ENCODE measurements at regions not wholly inside any gene's neighbourhood (a gene's known extent, or its start where the extent isn't known, plus 50 kb on each side); places are given as distances from the start of the nearest gene placed in this dataset.

- DNase-seq, result no peak
- Histone ChIP-seq H3F3A (ENCODE audit: insufficient read depth, low read length) (no peaks in the 10 kb centered on the region), H3K79me2 (ENCODE audit: low read length) (no peaks in the 10 kb centered on the region), H3K4me2 (ENCODE audit: low read depth, low read length) (no peak overlapping the region), H3K9ac (ENCODE audit: low read length) (no peak overlapping the region), H3K4me1 (ENCODE audit: low read length) (no peaks in the 10 kb centered on the region), H3K27me3 (replicated peaks; ENCODE audit: insufficient read depth, low read length) (no peaks in the 10 kb centered on the region), H3K9me2 (replicated peaks; ENCODE audit: insufficient read depth, low read length) (no peaks in the 10 kb centered on the region), H4K20me1 (ENCODE audit: insufficient read depth, low read length) (no peaks in the 10 kb centered on the region), H3K9me3 (replicated peaks; ENCODE audit: insufficient read depth, low read length) (no peaks in the 10 kb centered on the region), H3K36me3 (replicated peaks; ENCODE audit: insufficient read depth, low read length) (no peaks in the 10 kb centered on the region), H3K4me3 (ENCODE audit: low read length) (no peak overlapping the region), H2AFZ (ENCODE audit: low read length) (no peak overlapping the region), H3K27ac (ENCODE audit: low read length) (no peak overlapping the region)
- no peak for TF ChIP-seq EZH2 (optimal IDR thresholded peaks at IDR 0.05; ENCODE audit: low read depth, low read length)
- TF ChIP-seq CTCF (IDR thresholded peaks at IDR 0.05; ENCODE audit: low read length), result no peak
- no peak for TF ChIP-seq EZH2phosphoT487 (IDR thresholded peaks at IDR 0.05; ENCODE audit: low read length)
Measured at GRCh38 chr16:58912571-58912970, 178.5 kb upstream of the GOT2 start.

DNA sequence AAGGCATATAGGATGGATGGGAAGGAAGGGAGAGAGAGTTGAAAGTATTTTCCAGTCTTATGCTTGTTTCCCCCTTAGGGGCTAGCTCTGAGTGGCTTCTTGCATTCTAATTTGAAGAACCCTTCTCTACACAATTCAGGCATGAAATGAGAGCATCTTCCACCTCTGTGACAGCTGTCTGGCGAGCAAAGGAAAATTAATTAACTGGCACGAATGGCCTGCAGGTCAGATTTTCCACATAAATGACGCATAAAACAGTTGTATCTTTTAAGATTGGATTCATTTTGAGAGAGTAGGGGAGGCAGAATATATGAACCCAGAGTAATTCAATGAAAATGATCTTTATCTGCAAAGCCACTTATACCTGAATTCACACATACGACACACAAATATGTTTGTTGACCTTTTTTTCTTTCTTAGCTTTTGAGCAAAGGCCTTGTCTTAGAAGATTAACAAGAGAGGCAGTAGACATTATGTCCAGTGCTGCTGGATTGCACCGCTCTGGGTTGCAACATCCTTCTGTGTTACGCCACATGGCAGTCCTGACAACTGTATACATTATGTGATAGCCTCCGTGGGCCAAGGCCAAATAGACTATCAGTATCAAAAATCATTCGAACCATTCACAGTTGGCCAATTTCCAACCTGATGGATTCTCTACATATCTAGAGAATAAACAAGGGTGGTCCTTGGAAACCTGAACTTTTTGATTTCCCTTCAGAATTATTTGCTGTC, 173.0 kb upstream of the GOT2 start:
- no peak overlapping the region for H2AFZ ChIP-seq (ENCODE audit: low read length)
- DNase-seq, result no peak
- H4K20me1 ChIP-seq (ENCODE audit: insufficient read depth, low read length), result no peaks in the 10 kb centered on the region
- H3K27ac ChIP-seq (ENCODE audit: low read length), result no peak overlapping the region
- H3K4me2 ChIP-seq (ENCODE audit: low read depth, low read length), result no peak overlapping the region
- no peak overlapping the region for H3K9ac ChIP-seq (ENCODE audit: low read length)
- H3K36me3 ChIP-seq (replicated peaks; ENCODE audit: insufficient read depth, low read length), result no peaks in the 10 kb centered on the region
- H3K9me3 ChIP-seq (replicated peaks; ENCODE audit: insufficient read depth, low read length), result no peaks in the 10 kb centered on the region
- TF ChIP-seq EZH2phosphoT487 (IDR thresholded peaks at IDR 0.05; ENCODE audit: low read length) (no peak), CTCF (IDR thresholded peaks at IDR 0.05; ENCODE audit: low read length) (no peak), EZH2 (optimal IDR thresholded peaks at IDR 0.05; ENCODE audit: low read depth, low read length) (no peak)
- no peaks in the 10 kb centered on the region for H3F3A ChIP-seq (ENCODE audit: insufficient read depth, low read length)
- no peaks in the 10 kb centered on the region for H3K4me1 ChIP-seq (ENCODE audit: low read length)
- no peaks in the 10 kb centered on the region for H3K9me2 ChIP-seq (replicated peaks; ENCODE audit: insufficient read depth, low read length)
- no peaks in the 10 kb centered on the region for H3K79me2 ChIP-seq (ENCODE audit: low read length)
- no peaks in the 10 kb centered on the region for H3K27me3 ChIP-seq (replicated peaks; ENCODE audit: insufficient read depth, low read length)
- no peak overlapping the region for H3K4me3 ChIP-seq (ENCODE audit: low read length)

DNA sequence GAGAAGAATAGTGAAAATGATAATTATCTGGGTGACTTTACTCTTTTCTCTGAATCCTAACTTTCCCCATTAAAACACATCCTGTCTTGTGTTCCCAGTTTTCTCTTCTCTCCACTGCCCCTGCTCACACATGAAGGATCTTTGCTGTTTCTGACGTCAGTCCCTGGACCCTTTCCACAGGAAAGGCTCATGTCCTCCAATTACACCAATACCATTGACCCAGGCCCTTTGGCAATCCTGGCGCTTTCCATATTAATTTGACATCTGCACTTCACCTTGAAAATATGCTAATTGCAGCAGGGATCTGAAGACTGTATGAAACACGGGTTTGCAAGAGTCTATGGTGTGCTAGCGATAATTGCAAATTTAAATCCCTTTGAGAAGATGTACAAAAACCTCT, 170.2 kb upstream of the GOT2 start:
- H3K4me3 ChIP-seq (ENCODE audit: low read length), result no peak overlapping the region
- H3F3A ChIP-seq (ENCODE audit: insufficient read depth, low read length), result no peaks in the 10 kb centered on the region
- H3K9me2 ChIP-seq (replicated peaks; ENCODE audit: insufficient read depth, low read length), result no peaks in the 10 kb centered on the region
- H3K9me3 ChIP-seq (replicated peaks; ENCODE audit: insufficient read depth, low read length), result no peaks in the 10 kb centered on the region
- DNase-seq, result no peak
- H3K27ac ChIP-seq (ENCODE audit: low read length), result no peak overlapping the region
- no peaks in the 10 kb centered on the region for H3K36me3 ChIP-seq (replicated peaks; ENCODE audit: insufficient read depth, low read length)
- H3K79me2 ChIP-seq (ENCODE audit: low read length), result no peaks in the 10 kb centered on the region
- H3K9ac ChIP-seq (ENCODE audit: low read length), result no peak overlapping the region
- H3K27me3 ChIP-seq (replicated peaks; ENCODE audit: insufficient read depth, low read length), result no peaks in the 10 kb centered on the region
- no peak overlapping the region for H3K4me2 ChIP-seq (ENCODE audit: low read depth, low read length)
- no peaks in the 10 kb centered on the region for H3K4me1 ChIP-seq (ENCODE audit: low read length)
- no peak overlapping the region for H2AFZ ChIP-seq (ENCODE audit: low read length)
- no peaks in the 10 kb centered on the region for H4K20me1 ChIP-seq (ENCODE audit: insufficient read depth, low read length)
- TF ChIP-seq EZH2phosphoT487 (IDR thresholded peaks at IDR 0.05; ENCODE audit: low read length) (no peak), CTCF (IDR thresholded peaks at IDR 0.05; ENCODE audit: low read length) (no peak), EZH2 (optimal IDR thresholded peaks at IDR 0.05; ENCODE audit: low read depth, low read length) (no peak)
